NB4 (cell line): ENCODE measurements at regions not wholly inside any gene's neighbourhood (a gene's known extent, or its start where the extent isn't known, plus 50 kb on each side); places are given as distances from the start of the nearest gene placed in this dataset.

Experiments
- DNase-seq: peaks from one replicate; pipeline ENCODE4 v3.0.0; 2010; ENCODE audit warnings: low read depth
- H3K4me3 ChIP-seq: one replicate; pipeline ENCODE4 v1.5.1; 2011; ENCODE audit warnings: mild to moderate bottlenecking, low read depth, low read length, moderate library complexity
- MYC ChIP-seq: IDR thresholded peaks from 2 replicates; pipeline ENCODE4 v1.6.1; 2011; ENCODE audit warnings: low read depth, low read length
- POLR2A ChIP-seq: IDR thresholded peaks from 2 replicates; pipeline ENCODE4 v1.6.1; 2011; ENCODE audit warnings: mild to moderate bottlenecking; ENCODE audit not compliant: insufficient read length; ENCODE audit errors: extremely low read depth
- TF ChIP-seq, protein P1 (sequence below): IDR thresholded peaks from one replicate; pipeline ENCODE4 v1.5.1; 2012; ENCODE audit warnings: low read depth, low read length
- TF ChIP-seq, protein P2 (sequence below): IDR thresholded peaks from 2 replicates; pipeline ENCODE4 v1.6.1; 2011; ENCODE audit warnings: low read depth, low read length

DNA sequence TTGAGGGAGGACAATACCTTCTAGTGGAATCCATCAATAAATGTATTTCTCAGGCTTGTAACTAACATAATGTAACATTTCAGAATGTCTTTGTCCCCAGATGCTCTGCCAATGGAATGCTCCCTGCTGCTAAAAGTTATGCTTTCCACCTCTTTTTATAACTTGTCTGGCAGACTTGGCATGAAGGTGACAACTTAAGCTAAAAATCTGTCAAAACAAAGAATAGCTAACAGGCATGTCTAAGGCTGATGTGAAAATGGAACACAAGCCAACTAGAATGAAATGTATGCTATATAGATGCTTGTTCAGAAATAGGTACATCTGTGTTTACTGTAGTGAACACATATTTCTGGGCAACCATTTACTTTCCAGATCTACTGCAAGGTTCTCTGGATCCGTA is 467.9 kb downstream of the MRPL39 start:
- no peak for DNase-seq
- no peak overlapping the region for H3K4me3 ChIP-seq
- TF ChIP-seq POLR2A (no peak), MYC (no peak)
- TF ChIP-seq, protein P1, sequence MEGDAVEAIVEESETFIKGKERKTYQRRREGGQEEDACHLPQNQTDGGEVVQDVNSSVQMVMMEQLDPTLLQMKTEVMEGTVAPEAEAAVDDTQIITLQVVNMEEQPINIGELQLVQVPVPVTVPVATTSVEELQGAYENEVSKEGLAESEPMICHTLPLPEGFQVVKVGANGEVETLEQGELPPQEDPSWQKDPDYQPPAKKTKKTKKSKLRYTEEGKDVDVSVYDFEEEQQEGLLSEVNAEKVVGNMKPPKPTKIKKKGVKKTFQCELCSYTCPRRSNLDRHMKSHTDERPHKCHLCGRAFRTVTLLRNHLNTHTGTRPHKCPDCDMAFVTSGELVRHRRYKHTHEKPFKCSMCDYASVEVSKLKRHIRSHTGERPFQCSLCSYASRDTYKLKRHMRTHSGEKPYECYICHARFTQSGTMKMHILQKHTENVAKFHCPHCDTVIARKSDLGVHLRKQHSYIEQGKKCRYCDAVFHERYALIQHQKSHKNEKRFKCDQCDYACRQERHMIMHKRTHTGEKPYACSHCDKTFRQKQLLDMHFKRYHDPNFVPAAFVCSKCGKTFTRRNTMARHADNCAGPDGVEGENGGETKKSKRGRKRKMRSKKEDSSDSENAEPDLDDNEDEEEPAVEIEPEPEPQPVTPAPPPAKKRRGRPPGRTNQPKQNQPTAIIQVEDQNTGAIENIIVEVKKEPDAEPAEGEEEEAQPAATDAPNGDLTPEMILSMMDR, result no peak
- TF ChIP-seq, protein P2, sequence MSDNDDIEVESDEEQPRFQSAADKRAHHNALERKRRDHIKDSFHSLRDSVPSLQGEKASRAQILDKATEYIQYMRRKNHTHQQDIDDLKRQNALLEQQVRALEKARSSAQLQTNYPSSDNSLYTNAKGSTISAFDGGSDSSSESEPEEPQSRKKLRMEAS, result no peak

DNA sequence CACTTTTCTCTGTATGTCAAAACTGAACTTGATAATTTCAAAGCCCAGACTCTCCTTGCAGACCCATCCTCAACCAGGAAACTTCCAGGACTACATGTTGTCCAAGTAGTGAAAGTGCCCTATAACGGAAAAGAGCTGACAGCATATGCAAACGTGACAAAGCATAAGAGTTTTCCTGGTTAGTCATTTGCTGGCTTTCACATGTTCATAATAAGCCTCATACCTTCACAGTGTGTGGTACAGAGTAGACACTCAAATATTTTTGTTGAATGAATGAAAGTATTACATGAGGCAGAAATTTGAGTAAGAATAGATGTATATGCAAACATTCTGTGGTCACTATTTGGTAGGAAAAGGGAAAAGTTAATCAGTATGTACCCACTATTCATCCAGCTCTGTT is 473.3 kb downstream of the MRPL39 start:
- no peak overlapping the region for H3K4me3 ChIP-seq
- TF ChIP-seq MYC (no peak), POLR2A (no peak)
- TF ChIP-seq, protein P1, result no peak
- TF ChIP-seq, protein P2, result no peak
- no peak for DNase-seq

DNA sequence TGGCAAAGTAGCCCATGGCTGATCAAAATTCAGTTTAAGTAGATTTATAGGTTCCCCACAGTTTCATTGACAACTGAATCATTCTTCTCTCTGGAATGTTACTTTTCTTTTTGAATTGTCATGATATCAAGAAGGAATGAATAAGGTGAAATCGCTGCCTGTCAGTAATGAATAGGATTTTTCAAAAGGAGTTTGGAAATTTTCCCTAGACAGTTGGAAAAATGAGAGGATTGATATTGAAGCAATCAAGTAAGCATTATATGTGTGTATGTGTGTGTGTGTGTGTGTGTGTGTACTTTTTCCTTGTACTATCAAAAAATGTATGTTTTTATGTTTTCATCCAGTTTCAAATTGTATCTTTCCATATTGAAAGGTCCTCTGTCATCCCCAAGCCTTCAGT is 479.5 kb downstream of the MRPL39 start:
- TF ChIP-seq, protein P2, result no peak
- TF ChIP-seq MYC (no peak), POLR2A (no peak)
- TF ChIP-seq, protein P1, result no peak
- DNase-seq, result no peak
- no peak overlapping the region for H3K4me3 ChIP-seq

DNA sequence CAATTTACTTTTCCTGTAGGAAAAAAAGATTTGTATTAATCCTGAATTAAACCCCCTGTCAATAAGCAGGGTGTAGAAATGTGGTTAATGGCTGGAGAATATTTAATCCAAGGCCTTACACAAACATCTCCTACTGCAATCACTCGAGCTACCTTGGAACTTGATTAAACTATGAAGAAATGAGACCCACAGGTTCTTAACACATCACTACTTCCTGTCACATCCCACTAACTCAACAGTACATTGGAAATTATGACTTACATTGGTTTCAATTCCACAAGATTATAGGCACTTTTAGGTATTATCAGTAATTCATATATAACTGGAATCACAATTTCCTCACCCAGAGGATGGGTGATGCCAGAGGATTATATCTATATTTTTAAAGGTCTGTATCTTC is 480.3 kb downstream of the MRPL39 start:
- TF ChIP-seq MYC (no peak), POLR2A (no peak)
- TF ChIP-seq, protein P1, result no peak
- TF ChIP-seq, protein P2, result no peak
- no peak overlapping the region for H3K4me3 ChIP-seq
- no peak for DNase-seq

DNA sequence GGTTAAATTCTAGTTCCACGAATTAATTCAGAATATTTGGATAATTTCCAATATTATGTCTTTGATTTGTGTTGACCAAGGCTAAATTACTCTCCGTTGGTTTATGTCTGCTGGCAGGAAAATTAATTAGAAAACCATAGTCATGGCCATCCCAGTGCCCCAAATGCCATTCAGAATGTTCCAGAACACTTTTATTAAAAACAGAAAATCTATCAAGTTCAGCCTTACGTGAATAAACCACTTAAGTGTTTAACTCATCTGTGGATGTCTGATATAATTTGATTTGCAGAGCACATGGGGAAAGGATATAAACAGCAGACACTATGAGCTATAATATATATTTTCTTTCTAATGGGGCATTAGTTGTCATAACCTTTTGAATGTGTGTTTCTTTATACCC is 480.7 kb downstream of the MRPL39 start:
- DNase-seq, result no peak

More for the DNA sequence above, 480.7 kb downstream of the MRPL39 start:
- TF ChIP-seq, protein P1, result no peak
- no peak for TF ChIP-seq POLR2A
- TF ChIP-seq MYC, result no peak
- H3K4me3 ChIP-seq, result no peak overlapping the region
